Neuron (in vitro differentiated cells): ENCODE measurements at regions not wholly inside any gene's neighbourhood (a gene's known extent, or its start where the extent isn't known, plus 50 kb on each side); places are given as distances from the start of the nearest gene placed in this dataset.
"Not testable (repeated sequence)": the region's sequence is repeated elsewhere in the genome, so short reads cannot be mapped to it uniquely, and the experiment has no call there.

Source experiments
- H2AFZ ChIP-seq: one replicate; pipeline ENCODE4 v1.6.1; 2013; ENCODE audit warnings: low read depth, mild to moderate bottlenecking, inconsistent platforms, low read length, moderate library complexity
- H3K27me3 ChIP-seq: one replicate; pipeline ENCODE4 v1.6.1; 2013; ENCODE audit warnings: low read length; ENCODE audit not compliant: insufficient read depth
- H3K36me3 ChIP-seq: one replicate; pipeline ENCODE4 v1.6.1; 2013; ENCODE audit warnings: low read length; ENCODE audit not compliant: insufficient read depth
- H3K4me1 ChIP-seq: one replicate; pipeline ENCODE4 v1.6.1; 2013; ENCODE audit warnings: low read length; ENCODE audit not compliant: insufficient read depth
- H3K4me3 ChIP-seq: 2 replicates; pipeline ENCODE4 v1.5.1; 2013; ENCODE audit warnings: mild to moderate bottlenecking, low read length, moderate library complexity
- H3K9me3 ChIP-seq: one replicate; pipeline ENCODE4 v1.6.1; 2013; ENCODE audit warnings: low read length

DNA sequence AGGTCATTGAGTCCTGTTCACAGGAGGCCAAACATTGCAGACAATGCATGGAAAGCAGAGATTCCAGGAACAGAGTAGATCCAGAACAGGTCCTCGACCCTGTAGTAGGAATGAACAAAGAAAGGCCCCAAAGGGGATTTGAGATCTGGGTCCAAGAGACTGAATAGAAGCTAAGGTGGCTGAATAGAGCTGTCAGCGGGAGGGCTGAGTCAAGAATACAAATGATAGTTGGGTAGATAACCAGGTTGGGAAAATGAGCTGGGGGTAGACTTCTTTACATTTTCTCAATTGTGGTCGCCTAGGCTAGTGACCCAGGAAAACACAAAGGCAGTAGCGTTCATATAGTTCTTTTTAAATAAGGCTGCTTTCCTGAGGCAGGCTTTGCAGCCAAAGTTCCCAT, 103.4 kb upstream of the ELMO1 start:
- H3K4me3 ChIP-seq: no peak overlapping the region
- no peaks in the 10 kb centered on the region for H3K27me3 ChIP-seq
- H2AFZ ChIP-seq: no peak overlapping the region
- peaks cover 40% of the 10 kb centered on the region for H3K4me1 ChIP-seq
- no peaks in the 10 kb centered on the region for H3K36me3 ChIP-seq
- H3K9me3 ChIP-seq: no peaks in the 10 kb centered on the region

DNA sequence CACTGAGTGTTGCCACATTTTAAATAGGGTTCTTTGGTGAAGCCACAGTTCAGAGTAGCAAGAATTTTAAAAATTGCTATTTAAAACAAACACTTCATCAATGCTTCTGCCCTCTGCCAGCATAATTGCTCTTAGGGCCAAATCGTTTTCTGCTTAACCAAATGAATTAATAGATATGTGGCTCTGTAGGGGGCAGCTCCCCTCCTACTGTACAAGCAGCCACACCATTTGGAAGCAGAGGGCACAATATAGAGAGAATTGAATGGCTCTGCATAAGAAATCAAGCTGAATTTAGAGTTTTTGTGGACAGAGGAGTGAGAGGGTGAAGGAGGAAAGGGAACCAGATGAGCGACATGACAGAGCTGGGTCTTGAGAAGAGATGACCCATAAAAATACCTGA, 103.8 kb upstream of the ELMO1 start:
- H3K36me3 ChIP-seq, H3K4me3 ChIP-seq, H3K9me3 ChIP-seq, H3K27me3 ChIP-seq, H2AFZ ChIP-seq: not testable (repeated sequence)
- peaks cover 40% of the 10 kb centered on the region for H3K4me1 ChIP-seq

DNA sequence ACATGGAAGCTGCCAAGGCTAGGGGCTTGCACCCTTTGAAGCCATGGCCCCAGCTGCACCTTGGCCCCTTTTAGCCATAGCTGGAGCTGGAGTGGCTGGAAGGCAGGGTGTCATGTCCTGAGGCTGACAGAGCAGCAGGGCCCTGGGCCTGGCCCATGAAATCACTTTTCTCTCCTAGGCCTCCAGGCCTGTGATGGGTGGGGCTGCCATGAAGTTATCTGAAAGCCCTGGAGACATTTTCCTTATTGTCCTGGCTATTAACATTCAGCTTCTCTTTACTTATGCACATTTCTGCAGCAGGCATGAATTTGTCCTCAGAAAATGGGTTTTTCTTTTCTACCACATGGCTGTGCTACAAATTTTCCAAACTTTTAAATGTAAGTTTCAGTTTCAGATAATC, 106.9 kb upstream of the ELMO1 start:
- H3K4me3 ChIP-seq: no peak overlapping the region
- no peaks in the 10 kb centered on the region for H3K9me3 ChIP-seq
- H3K36me3 ChIP-seq: no peaks in the 10 kb centered on the region
- peaks cover 30% of the 10 kb centered on the region for H3K4me1 ChIP-seq
- H2AFZ ChIP-seq: no peak overlapping the region
- no peaks in the 10 kb centered on the region for H3K27me3 ChIP-seq

DNA sequence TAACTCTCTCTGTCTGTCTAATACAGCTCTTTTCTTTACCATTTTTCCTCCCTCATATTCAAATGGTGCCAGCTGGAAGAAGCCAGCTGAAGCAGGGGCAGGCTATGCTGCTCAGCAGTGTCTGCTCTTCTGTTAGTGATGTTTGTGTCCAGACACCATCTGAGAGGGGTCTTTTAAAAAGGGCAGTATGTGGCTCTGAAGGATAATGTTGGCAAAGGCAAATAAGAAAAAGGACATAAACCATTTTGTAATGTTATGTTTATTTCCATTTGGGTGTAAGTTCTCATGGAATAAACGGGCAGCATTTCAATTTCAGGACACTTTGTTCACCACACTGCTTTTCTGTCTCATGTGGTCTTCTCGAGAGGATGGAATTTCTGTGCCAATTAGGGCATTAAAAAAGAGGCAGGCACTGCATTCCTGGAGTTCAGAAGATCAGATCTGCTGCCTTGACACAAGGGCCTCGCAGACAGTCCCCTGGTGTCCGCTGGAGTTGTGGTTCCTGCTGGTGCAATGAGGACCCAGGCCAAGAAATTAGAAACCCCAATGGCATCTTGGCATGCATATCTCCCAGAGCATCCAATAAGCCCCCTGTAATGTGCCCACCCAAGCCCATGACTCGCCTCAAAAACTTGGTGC, 109.0 kb upstream of the ELMO1 start:
- H3K4me3 ChIP-seq: no peak overlapping the region
- no peaks in the 10 kb centered on the region for H3K9me3 ChIP-seq
- H2AFZ ChIP-seq: no peak overlapping the region

DNA sequence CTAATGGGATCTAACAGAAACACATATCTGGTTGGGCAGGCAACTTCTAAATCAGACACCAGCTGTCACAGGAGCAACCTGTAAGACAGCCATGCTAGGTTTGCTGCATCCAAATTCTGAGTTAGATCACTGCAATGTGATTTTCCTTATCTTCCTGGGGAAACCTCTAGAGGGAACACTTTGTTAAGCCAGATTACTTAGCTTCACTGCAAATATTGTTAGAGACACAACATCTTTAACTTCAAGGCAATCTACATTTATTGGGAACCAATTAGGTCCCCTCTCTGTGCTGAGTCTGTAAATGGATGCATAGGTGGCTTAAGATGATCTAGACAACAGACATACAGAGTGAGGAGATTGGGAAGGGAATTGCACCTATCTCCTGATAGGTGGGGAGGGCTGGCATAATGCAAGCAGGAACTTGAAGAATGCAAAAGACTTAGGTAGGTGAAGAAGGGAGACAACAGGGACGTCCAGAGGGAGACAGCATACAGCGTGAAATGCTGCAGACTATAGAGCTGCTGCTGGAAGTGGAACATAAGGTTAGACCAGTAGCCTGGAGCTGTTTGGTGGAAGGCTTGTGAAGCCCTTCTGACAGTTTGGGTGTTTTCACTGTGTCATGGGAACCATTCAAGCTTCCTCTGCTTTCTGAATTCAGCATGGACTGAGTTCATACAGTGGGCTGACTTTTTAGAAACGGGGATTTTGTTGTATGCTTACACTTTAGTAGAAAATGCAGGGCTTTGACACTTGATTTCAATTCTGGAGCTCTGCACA, 109.8 kb upstream of the ELMO1 start:
- peaks cover 5% of the 10 kb centered on the region for H3K4me1 ChIP-seq
- H2AFZ ChIP-seq: no peak overlapping the region
- no peaks in the 10 kb centered on the region for H3K27me3 ChIP-seq
- H3K4me3 ChIP-seq: no peak overlapping the region
- H3K9me3 ChIP-seq: no peaks in the 10 kb centered on the region
- no peaks in the 10 kb centered on the region for H3K36me3 ChIP-seq

More for the DNA sequence above, 109.0 kb upstream of the ELMO1 start:
- Histone ChIP-seq H3K4me1 (peaks cover 13% of the 10 kb centered on the region), H3K36me3 (no peaks in the 10 kb centered on the region), H3K27me3 (no peaks in the 10 kb centered on the region)

DNA sequence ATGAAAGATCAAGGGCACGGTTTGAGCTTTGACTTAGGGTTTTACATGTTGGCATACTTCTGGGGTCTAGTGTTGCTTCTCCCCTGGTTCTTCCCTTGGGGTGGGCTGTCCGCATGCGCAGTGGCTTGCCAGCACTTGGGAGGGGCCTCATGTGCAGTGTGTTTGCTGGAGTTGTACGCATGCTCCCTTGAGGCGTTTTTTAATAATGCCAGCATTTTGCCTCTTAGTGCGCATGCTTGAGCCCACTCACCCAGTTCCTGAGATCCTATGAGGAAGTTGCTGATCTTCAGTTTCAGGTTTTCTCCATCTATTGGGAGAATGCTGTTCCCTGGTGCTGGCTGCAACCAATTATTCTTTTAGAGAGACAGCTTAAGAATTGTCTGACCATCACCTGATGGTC, 113.4 kb upstream of the GPR141 start:
- Histone ChIP-seq H3K9me3 (peaks cover 2% of the 10 kb centered on the region), H3K27me3 (no peaks in the 10 kb centered on the region), H2AFZ (no peak overlapping the region), H3K36me3 (no peaks in the 10 kb centered on the region), H3K4me3 (no peak overlapping the region), H3K4me1 (no peaks in the 10 kb centered on the region)

DNA sequence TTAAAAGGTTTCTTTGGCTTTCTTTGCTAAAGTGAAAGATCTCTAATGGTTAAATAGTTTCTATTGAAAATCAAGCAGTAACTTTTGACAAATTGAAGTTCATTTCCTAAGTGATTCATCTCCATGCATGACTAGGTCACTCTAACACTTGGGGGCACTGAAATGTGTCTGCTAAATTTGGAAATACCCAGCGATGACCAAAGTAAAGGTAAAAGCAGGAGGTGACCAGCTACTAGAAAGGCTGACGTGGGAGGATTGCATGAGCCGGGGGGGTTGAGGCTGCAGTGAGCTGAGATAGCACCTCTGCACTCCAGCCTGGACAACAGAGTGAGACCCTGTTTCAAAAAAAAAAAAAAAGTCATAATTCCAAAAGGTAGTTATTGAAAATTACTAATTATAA, 111.8 kb upstream of the GPR141 start:
- Histone ChIP-seq H3K4me1 (no peaks in the 10 kb centered on the region), H2AFZ (no peak overlapping the region), H3K27me3 (no peaks in the 10 kb centered on the region), H3K36me3 (no peaks in the 10 kb centered on the region), H3K9me3 (peaks cover 2% of the 10 kb centered on the region), H3K4me3 (no peak overlapping the region)

DNA sequence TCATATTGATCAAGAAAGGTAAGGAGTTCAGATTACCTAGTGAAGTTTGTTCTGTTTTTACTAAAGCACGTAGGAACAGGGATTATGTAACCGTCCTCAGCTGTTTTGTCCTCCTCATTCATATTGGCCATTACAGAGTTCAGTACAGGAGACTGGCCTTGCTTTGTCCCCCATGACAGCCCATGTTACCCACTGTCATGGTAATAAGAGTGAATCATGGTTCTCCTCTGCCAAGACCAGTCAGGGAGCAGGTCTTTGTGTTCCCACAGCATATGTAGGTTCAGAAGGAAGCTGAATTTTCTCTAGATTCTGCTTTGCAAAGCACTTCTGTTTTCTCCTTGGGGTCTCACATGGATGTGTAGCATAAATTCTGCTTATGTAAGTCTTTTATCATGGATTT, 106.2 kb upstream of the GPR141 start:
- peaks cover 11% of the 10 kb centered on the region for H3K4me1 ChIP-seq
- H3K27me3 ChIP-seq: no peaks in the 10 kb centered on the region
- no peaks in the 10 kb centered on the region for H3K36me3 ChIP-seq
- H2AFZ ChIP-seq: peak overlapping the region; percentile 84
- no peaks in the 10 kb centered on the region for H3K9me3 ChIP-seq
- H3K4me3 ChIP-seq: no peak overlapping the region

DNA sequence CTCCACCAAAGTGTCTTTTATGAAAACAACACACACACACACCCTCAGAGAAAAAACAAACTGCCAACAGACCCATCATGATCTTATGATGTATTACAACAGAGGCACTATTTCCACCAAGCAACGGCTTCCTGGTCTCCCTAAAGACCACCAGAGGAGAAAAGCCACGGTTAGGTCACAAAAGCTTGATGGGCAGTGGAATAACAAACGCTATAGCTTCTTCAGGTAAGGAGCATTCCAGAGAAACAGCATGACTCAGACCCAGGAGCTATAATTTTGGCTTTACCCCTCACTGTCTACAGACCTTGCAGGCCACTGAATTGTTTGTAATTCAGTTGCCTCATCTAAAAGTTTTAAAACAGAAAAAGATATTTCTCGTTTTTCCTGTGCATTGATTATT, 105.7 kb upstream of the GPR141 start:
- Histone ChIP-seq H3K9me3 (no peaks in the 10 kb centered on the region), H2AFZ (peak overlapping the region; percentile 84), H3K4me1 (peaks cover 11% of the 10 kb centered on the region), H3K36me3 (no peaks in the 10 kb centered on the region), H3K4me3 (no peak overlapping the region), H3K27me3 (no peaks in the 10 kb centered on the region)

DNA sequence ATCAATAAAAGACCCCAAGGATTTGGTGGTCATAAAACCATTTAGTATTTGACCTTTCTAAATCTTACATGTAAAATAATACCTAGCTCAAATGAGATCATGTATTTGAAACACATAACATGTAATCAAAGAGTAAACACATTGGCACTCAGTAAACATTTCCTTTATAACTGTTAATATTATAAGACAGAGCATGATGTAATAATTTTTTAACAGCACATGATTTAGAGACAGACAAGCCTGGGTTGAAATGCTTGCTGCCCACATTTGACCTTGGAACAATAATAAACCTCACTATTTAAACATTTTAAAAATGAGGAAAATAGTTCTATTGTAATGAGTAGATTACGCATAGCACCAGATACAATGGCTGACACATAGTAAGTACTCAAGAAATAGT, 105.2 kb upstream of the GPR141 start:
- Histone ChIP-seq H3K27me3 (no peaks in the 10 kb centered on the region), H2AFZ (peak overlapping the region; percentile 84), H3K9me3 (no peaks in the 10 kb centered on the region), H3K4me1 (peaks cover 13% of the 10 kb centered on the region), H3K4me3 (no peak overlapping the region), H3K36me3 (no peaks in the 10 kb centered on the region)

DNA sequence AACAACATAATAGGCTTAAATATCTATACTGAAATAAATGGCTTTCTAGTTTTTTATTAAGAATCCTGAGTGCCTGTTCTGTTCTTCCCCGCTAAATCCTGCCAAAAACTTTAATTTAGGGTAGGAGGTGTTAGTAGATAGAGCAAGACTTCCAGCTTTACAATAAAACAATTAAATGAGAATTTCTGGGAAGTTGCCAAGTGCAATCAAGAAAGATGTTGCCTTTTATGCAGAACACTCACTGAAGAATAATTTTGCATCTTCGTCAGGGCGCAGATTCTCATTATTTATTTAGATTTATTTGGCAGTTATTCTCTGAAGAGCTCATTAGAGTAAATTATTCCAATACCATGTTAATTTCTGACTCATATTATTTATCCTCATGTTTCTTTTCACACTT, 103.2 kb upstream of the GPR141 start:
- Histone ChIP-seq H3K9me3 (no peaks in the 10 kb centered on the region), H3K4me3 (no peak overlapping the region)

DNA sequence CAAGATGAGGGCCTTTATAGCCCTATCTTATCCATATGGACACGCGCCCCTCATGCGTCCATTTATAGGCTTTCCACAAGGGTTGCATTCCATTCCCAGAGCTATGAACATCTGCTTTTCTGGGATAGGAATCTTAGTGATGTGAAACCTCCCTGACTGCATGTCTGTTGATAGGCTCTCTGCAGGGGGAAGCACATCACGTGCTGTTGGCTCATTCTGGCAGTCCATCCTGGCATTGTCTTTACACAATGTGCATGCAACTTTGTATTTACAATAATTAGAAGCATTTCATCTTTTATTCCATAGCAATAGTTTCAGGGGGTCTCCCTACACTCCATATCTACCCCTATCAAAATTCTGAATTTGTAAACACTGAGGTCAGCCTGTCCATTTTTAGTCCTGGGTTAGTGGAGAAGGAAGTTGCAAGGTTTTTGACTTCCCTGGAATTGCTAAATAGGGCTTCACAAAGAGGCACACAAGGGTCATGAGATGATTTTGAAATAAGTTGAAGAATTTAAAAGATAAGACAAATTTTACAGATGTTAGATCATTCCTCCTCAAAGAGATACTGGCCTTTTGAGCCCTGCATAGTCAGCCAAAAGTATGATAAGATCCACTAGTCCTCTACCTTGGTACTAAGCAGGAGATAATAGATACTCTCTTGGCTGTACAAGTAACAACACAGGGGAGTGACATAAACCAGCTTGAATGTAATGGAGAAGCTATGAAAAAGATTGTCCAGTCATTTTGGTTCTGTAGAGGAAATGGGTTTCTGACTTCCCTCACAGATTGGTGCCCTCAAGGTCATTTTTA, 98.7 kb upstream of the GPR141 start:
- H3K27me3 ChIP-seq, H3K4me3 ChIP-seq, H3K9me3 ChIP-seq, H3K4me1 ChIP-seq, H3K36me3 ChIP-seq, H2AFZ ChIP-seq: not testable (repeated sequence)

More for the DNA sequence above, 103.2 kb upstream of the GPR141 start:
- no peak overlapping the region for H2AFZ ChIP-seq
- H3K27me3 ChIP-seq: no peaks in the 10 kb centered on the region
- H3K4me1 ChIP-seq: peaks cover 18% of the 10 kb centered on the region
- no peaks in the 10 kb centered on the region for H3K36me3 ChIP-seq

DNA sequence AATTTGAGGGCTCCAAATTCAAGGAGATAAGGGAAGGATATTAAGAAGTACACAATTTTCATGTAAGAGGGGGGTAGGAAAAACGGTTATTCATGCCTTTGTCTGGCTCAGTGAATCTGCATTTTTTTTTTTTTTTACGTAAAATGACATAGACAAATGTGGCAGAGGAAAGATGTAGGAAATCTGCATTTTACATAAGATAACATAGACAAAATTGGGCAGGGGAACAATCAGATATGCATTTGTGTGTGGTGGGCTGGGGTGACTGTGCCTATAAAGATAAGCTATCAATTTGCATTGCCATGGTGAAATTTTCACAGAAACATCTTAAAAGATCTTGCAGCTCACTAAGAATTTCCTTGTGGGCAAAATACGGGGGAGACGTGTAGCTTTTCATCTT, 92.7 kb upstream of the GPR141 start:
- Histone ChIP-seq H3K9me3 (no peaks in the 10 kb centered on the region), H3K4me3 (no peak overlapping the region), H3K27me3 (no peaks in the 10 kb centered on the region), H3K4me1 (no peaks in the 10 kb centered on the region), H3K36me3 (no peaks in the 10 kb centered on the region), H2AFZ (no peak overlapping the region)
